CD14-positive monocyte (primary cell): ENCODE measurements at regions not wholly inside any gene's neighbourhood (a gene's known extent, or its start where the extent isn't known, plus 50 kb on each side); places are given as distances from the start of the nearest gene placed in this dataset.

Experiments used
- DNase-seq, 3 donors: peaks; one replicate each; pipeline ENCODE4 v3.0.0-alpha.2; 2011 to 2022
- H2AFZ ChIP-seq: 2 replicates; pipeline ENCODE4 v1.6.0; 2012; ENCODE audit warnings: mild to moderate bottlenecking, low read depth, low read length, inconsistent platforms; ENCODE audit not compliant: insufficient read depth, poor library complexity, severe bottlenecking
- H3K27ac ChIP-seq, 2 donors: 1 replicate in 1 of 2; 2 replicates in 1 of 2; pipeline ENCODE4 v1.5.1; 2012 to 2013; ENCODE audit warnings: low read length in 2 of 2, control low read depth in 1 of 2, inconsistent platforms in 1 of 2, low read depth in 1 of 2, mild to moderate bottlenecking in 1 of 2
- H3K27me3 ChIP-seq, 2 donors: one replicate each; pipeline versions ENCODE4 v1.6.0 to v1.6.1; 2011 to 2013; ENCODE audit warnings: low read length in 2 of 2; ENCODE audit not compliant: control insufficient read depth in 2 of 2, insufficient read depth in 2 of 2
- H3K36me3 ChIP-seq, 2 donors: replicated peaks in 1 of 2; 1 replicate in 1 of 2; 2 replicates in 1 of 2; pipeline versions ENCODE4 v1.5.1 to v1.6.1; 2012 to 2013; ENCODE audit warnings: low read length in 2 of 2, control low read depth in 1 of 2, inconsistent platforms in 1 of 2, mild to moderate bottlenecking in 1 of 2; ENCODE audit not compliant: insufficient read depth in 2 of 2, control insufficient read depth in 1 of 2
- H3K4me1 ChIP-seq, 2 donors: 1 replicate in 1 of 2; 2 replicates in 1 of 2; pipeline versions ENCODE4 v1.5.1 to v1.6.1; 2012 to 2013; ENCODE audit warnings: low read length in 2 of 2, control low read depth in 1 of 2, inconsistent platforms in 1 of 2, mild to moderate bottlenecking in 1 of 2, moderate library complexity in 1 of 2; ENCODE audit not compliant: insufficient read depth in 2 of 2, control insufficient read depth in 1 of 2
- H3K4me2 ChIP-seq: replicated peaks from 2 replicates; pipeline ENCODE3; 2012; ENCODE audit warnings: low read length, moderate library complexity, mild to moderate bottlenecking; ENCODE audit not compliant: poor library complexity, severe bottlenecking; ENCODE audit errors: extremely low read depth
- H3K4me3 ChIP-seq, 3 experiments: fragments of 200-600 bp in 1 of 3; sonication (generic) in 1 of 3; replicated peaks in 1 of 3; 1 replicate in 2 of 3; 2 replicates in 1 of 3; pipeline ENCODE4 v1.5.1; 2011 to 2013; ENCODE audit warnings: low read length in 3 of 3, mild to moderate bottlenecking in 3 of 3, control low read depth in 2 of 3, low read depth in 2 of 3, inconsistent platforms in 1 of 3, moderate library complexity in 1 of 3
- H3K79me2 ChIP-seq: 2 replicates; pipeline ENCODE4 v1.6.0; 2012; ENCODE audit warnings: mild to moderate bottlenecking, control low read depth, inconsistent platforms, low read length, moderate library complexity; ENCODE audit not compliant: insufficient read depth
- H3K9ac ChIP-seq: 2 replicates; pipeline ENCODE4 v1.6.0; 2017; ENCODE audit warnings: low read length, mild to moderate bottlenecking; ENCODE audit not compliant: insufficient read depth, poor library complexity, severe bottlenecking
- H3K9me3 ChIP-seq, 2 donors: replicated peaks in 1 of 2; 1 replicate in 1 of 2; 2 replicates in 1 of 2; pipeline versions ENCODE4 v1.5.1 to v1.6.1; 2012 to 2013; ENCODE audit warnings: low read length in 2 of 2, control low read depth in 1 of 2; ENCODE audit not compliant: control insufficient read depth in 1 of 2, insufficient read depth in 1 of 2
- H4K20me1 ChIP-seq: 2 replicates; pipeline ENCODE4 v1.6.0; 2012; ENCODE audit warnings: mild to moderate bottlenecking, low read length, control low read depth, moderate library complexity; ENCODE audit not compliant: insufficient read depth
- H3K27ac Mint-ChIP-seq, 7 donors: one replicate each; pipeline ENCODE4 v1.8.0; 2020; ENCODE audit warnings: mild to moderate bottlenecking in 7 of 7, mixed read lengths in 7 of 7, moderate library complexity in 6 of 7, inconsistent platforms in 2 of 7
- H3K27me3 Mint-ChIP-seq, 3 donors: one replicate each; pipeline ENCODE4 v1.8.0; 2021 to 2022; ENCODE audit warnings: low read depth in 3 of 3, mild to moderate bottlenecking in 3 of 3, mixed read lengths in 3 of 3, moderate library complexity in 3 of 3, inconsistent platforms in 1 of 3
- H3K36me3 Mint-ChIP-seq, 2 donors: one replicate each; pipeline ENCODE4 v1.8.0; 2020; ENCODE audit warnings: mixed read lengths in 2 of 2, inconsistent platforms in 1 of 2, mild to moderate bottlenecking in 1 of 2
- H3K4me1 Mint-ChIP-seq: one replicate; pipeline ENCODE4 v1.8.0; 2020; ENCODE audit warnings: mild to moderate bottlenecking, mixed read lengths
- H3K4me3 Mint-ChIP-seq, 2 donors: one replicate each; pipeline ENCODE4 v1.8.0; 2020; ENCODE audit warnings: mild to moderate bottlenecking in 2 of 2, mixed read lengths in 2 of 2, moderate library complexity in 1 of 2
- H3K9me3 Mint-ChIP-seq, 7 donors: one replicate each; pipeline ENCODE4 v1.8.0; 2020 to 2022; ENCODE audit warnings: mixed read lengths in 7 of 7, mild to moderate bottlenecking in 6 of 7, moderate library complexity in 6 of 7, inconsistent platforms in 2 of 7
- CTCF ChIP-seq: fragments of 200-600 bp; IDR thresholded peaks from one replicate; pipeline ENCODE4 v1.8.0; 2022; ENCODE audit warnings: antibody characterized with exemption, mild to moderate bottlenecking
- WGBS: methylation state at CpG from one replicate; pipeline ENCODE4 v1.1.5; 2013; ENCODE audit warnings: missing lambda C conversion rate; ENCODE audit not compliant: insufficient coverage; 5-methylcytosine and 5-hydroxymethylcytosine counted together
- intact Hi-C, 2 donors: fragments of 100-400 bp; cut with micrococcal nuclease; formaldehyde crosslinking; loops; one replicate each; pipeline versions ENCODE4 v1.15.0 to v1.15.1; 2023

GRCh38 chr2:150188177-150188576 lies 299.3 kb downstream of the RND3 start:
- no peak overlapping the region for H3K27ac Mint-ChIP-seq

DNA sequence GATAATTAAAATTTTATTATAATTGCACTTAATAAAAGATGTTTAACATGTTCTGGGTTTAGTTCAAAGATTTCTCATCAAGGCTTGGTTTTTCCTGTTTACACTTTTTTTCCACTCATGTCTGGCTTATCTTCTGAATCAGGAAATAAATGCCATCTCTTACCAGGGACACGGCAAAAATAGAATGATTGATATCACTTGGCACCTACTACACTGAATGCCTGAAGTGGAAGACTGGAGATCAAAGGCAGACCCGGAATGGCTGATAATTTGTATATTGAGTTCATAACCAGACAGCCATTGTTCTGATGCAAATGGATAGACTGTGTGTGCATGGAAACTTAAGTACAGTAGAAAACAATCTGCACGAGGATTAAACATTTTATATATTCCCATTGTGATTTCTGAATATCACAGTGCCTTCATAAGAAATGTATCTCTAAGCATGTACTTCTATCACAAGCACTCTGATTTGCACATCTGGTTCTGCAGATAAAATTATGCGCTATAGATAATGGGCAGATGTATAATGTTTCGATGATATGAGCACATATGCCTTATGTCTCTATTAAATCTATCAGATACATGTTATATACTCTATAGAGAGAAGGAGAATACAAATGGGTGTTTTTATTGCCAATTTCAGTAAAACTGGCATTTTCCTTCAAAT lies 304.8 kb downstream of the RND3 start:
- no peaks in the 10 kb centered on the region for H3K4me1 Mint-ChIP-seq
- Histone ChIP-seq H3K9me3 (peaks cover 6 to 10% of the 10 kb centered on the region in 2 donors), H3K27ac (no peak overlapping the region), H3K36me3 (no peaks in the 10 kb centered on the region), H3K79me2 (no peaks in the 10 kb centered on the region), H2AFZ (no peak overlapping the region), H3K4me3 (no peak overlapping the region), H3K27me3 (no peaks in the 10 kb centered on the region), H4K20me1 (no peaks in the 10 kb centered on the region), H3K4me1 (no peaks in the 10 kb centered on the region), H3K4me2 (no peak overlapping the region), H3K9ac (no peak overlapping the region)
- peaks cover 0 to 9% (median 5%) of the 10 kb centered on the region in 7 donors for H3K9me3 Mint-ChIP-seq
- H3K27me3 Mint-ChIP-seq, result no peaks in the 10 kb centered on the region
- no CpG with 5 or more reads among the region's 5 CpGs for WGBS
- intact Hi-C loops, result no loop called here
- H3K4me3 Mint-ChIP-seq, result no peak overlapping the region
- TF ChIP-seq CTCF, result no peak
- no peak for DNase-seq
- H3K27ac Mint-ChIP-seq, result no peak overlapping the region
- H3K36me3 Mint-ChIP-seq, result no peaks in the 10 kb centered on the region

More at GRCh38 chr2:150188177-150188576, 299.3 kb downstream of the RND3 start:
- TF ChIP-seq CTCF, result no peak
- Histone ChIP-seq H2AFZ (no peak overlapping the region), H3K27me3 (no peaks in the 10 kb centered on the region), H3K9ac (no peak overlapping the region), H3K4me3 (no peak overlapping the region), H3K79me2 (no peaks in the 10 kb centered on the region), H3K27ac (no peak overlapping the region), H3K4me2 (no peak overlapping the region), H3K4me1 (no peaks in the 10 kb centered on the region), H3K36me3 (no peaks in the 10 kb centered on the region), H3K9me3 (peaks cover 16 to 21% of the 10 kb centered on the region in 2 donors), H4K20me1 (no peaks in the 10 kb centered on the region)
- intact Hi-C loops, result no loop called here
- Mint-ChIP-seq H3K4me1 (no peaks in the 10 kb centered on the region), H3K36me3 (no peaks in the 10 kb centered on the region), H3K27me3 (no peaks in the 10 kb centered on the region), H3K4me3 (no peak overlapping the region), H3K9me3 (peaks cover 0 to 16% (median 6%) of the 10 kb centered on the region in 7 donors)
- no peak for DNase-seq
- no CpG with 5 or more reads among the region's 4 CpGs for WGBS
